Stomach (tissue), 8 donors: ENCODE measurements at regions not wholly inside any gene's neighbourhood (a gene's known extent, or its start where the extent isn't known, plus 50 kb on each side); places are given as distances from the start of the nearest gene placed in this dataset.

ENCODE experiments used
- DNase-seq, 2 donors: peaks; one replicate each; pipeline versions ENCODE4 v3.0.0 to v3.0.0-alpha.2; 2013 to 2019
- H3K27ac ChIP-seq, 5 donors: fragments of 200-600 bp in 4 of 5; sonication (generic) in 4 of 5; one replicate each; pipeline ENCODE4 v1.5.1; 2013 to 2019; ENCODE audit warnings: mild to moderate bottlenecking in 1 of 5, moderate library complexity in 1 of 5
- H3K27me3 ChIP-seq, 3 donors: fragments of 200-600 bp; sonication (generic); one replicate each; pipeline ENCODE4 v1.5.1; 2017 to 2019; ENCODE audit warnings: mixed run types in 1 of 3
- H3K36me3 ChIP-seq, 4 donors: fragments of 200-600 bp; sonication (generic); 1 replicate in 3 of 4; 2 replicates in 1 of 4; pipeline ENCODE4 v1.5.1; 2016 to 2019
- H3K4me1 ChIP-seq, 4 donors: fragments of 200-600 bp; sonication (generic); one replicate each; pipeline ENCODE4 v1.5.1; 2016 to 2019
- H3K4me3 ChIP-seq, 4 donors: fragments of 200-600 bp; sonication (generic) in 3 of 4; one replicate each; pipeline ENCODE4 v1.5.1; 2016 to 2019; ENCODE audit warnings: mild to moderate bottlenecking in 1 of 4
- H3K9me3 ChIP-seq, 4 donors: fragments of 200-600 bp; sonication (generic); one replicate each; pipeline ENCODE4 v1.5.1; 2016 to 2019
- EP300 ChIP-seq: sonication (generic); formaldehyde crosslinking; IDR thresholded peaks from one replicate; pipeline ENCODE4 v1.6.1; 2017; ENCODE audit warnings: antibody characterized with exemption
- POLR2A ChIP-seq, 4 donors: fragments of 450-650 bp; IDR thresholded peaks; one replicate each; pipeline ENCODE4 v1.6.1; 2016; ENCODE audit warnings: antibody characterized with exemption in 4 of 4, control low read depth in 2 of 4, mild to moderate bottlenecking in 1 of 4, moderate library complexity in 1 of 4
- POLR2AphosphoS5 ChIP-seq, 3 donors: sonication (generic); formaldehyde crosslinking; IDR thresholded peaks; one replicate each; pipeline ENCODE4 v1.6.1; 2016; ENCODE audit warnings: antibody characterized with exemption in 3 of 3
- WGBS, 5 donors: extraction: QIAGEN DNeasy Blood & Tissue Kit in 3 of 5; methylation state at CpG; one replicate each; pipeline versions ENCODE4 v1.1.5 to v1.1.7; 2013 to 2018; 5-methylcytosine and 5-hydroxymethylcytosine counted together
- intact Hi-C: fragments of 100-400 bp; cut with DNase I; formaldehyde crosslinking; loops from one replicate; pipeline ENCODE4 v1.15.1; 2023; ENCODE audit warnings: low total_unique reads
- TF ChIP-seq, protein P1 (sequence below), 7 experiments: fragments of 450-650 bp in 4 of 7; fragments of 200-600 bp in 3 of 7; sonication (generic) in 3 of 7; IDR thresholded peaks; one replicate each; pipeline ENCODE4 v1.5.1; 2016 to 2019; ENCODE audit warnings: antibody characterized with exemption in 7 of 7, control low read depth in 2 of 7, mild to moderate bottlenecking in 1 of 7
- donor health status: healthy with polysubstance abuse.
- donor health status: Bipolar disorder and iron deficiency.
- donor health status: healthy.

GRCh38 chr5:101174981-101175380 is 271.9 kb upstream of the ST8SIA4 start:
- WGBS, 5 donors = 35 to 50% (median 35%) methylated on average over 1 of the region's 1 CpG
- DNase-seq = no peak
- no peak overlapping the region for H3K27ac ChIP-seq

DNA sequence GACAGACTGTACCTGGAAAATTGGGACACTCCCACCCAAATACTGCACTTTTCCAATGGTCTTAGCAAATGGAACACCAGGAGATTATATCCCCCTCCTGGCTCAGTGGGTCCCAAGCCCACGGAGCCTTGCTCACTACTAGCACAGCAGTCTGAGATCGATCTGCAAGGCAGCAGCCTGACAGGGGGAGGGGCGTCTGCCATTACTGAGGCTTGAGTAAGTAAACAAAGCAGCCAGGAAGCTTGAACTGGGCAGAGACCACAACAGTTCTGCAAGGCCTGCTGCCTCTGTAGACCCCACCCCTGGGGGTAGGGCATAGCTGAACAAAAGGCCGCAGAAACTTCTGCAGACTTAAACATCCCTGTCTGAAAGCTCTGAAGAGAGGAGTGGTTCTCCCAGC is 260.0 kb upstream of the ST8SIA4 start:
- DNase-seq = no peak
- no peaks in the 10 kb centered on the region for H3K36me3 ChIP-seq
- H3K4me3 ChIP-seq = no peak overlapping the region
- no peaks in the 10 kb centered on the region for H3K4me1 ChIP-seq
- H3K9me3 ChIP-seq = peaks cover 0 to 11% (median 0%) of the 10 kb centered on the region in 4 donors
- no peaks in the 10 kb centered on the region for H3K27me3 ChIP-seq
- WGBS, 5 donors = 60 to 78% (median 72%) methylated on average over 4 of the region's 4 CpGs
- TF ChIP-seq POLR2AphosphoS5 (IDR thresholded peaks at IDR 0.05) (no peak), EP300 (no peak), POLR2A (IDR thresholded peaks at IDR 0.05) (no peak)
- TF ChIP-seq, protein P1, sequence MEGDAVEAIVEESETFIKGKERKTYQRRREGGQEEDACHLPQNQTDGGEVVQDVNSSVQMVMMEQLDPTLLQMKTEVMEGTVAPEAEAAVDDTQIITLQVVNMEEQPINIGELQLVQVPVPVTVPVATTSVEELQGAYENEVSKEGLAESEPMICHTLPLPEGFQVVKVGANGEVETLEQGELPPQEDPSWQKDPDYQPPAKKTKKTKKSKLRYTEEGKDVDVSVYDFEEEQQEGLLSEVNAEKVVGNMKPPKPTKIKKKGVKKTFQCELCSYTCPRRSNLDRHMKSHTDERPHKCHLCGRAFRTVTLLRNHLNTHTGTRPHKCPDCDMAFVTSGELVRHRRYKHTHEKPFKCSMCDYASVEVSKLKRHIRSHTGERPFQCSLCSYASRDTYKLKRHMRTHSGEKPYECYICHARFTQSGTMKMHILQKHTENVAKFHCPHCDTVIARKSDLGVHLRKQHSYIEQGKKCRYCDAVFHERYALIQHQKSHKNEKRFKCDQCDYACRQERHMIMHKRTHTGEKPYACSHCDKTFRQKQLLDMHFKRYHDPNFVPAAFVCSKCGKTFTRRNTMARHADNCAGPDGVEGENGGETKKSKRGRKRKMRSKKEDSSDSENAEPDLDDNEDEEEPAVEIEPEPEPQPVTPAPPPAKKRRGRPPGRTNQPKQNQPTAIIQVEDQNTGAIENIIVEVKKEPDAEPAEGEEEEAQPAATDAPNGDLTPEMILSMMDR (IDR thresholded peaks at IDR 0.05) = no peak
- intact Hi-C loops = no loop called here
- no peak overlapping the region for H3K27ac ChIP-seq

More at GRCh38 chr5:101174981-101175380, 271.9 kb upstream of the ST8SIA4 start:
- no peaks in the 10 kb centered on the region for H3K36me3 ChIP-seq
- no peaks in the 10 kb centered on the region for H3K27me3 ChIP-seq
- peaks cover 0 to 16% (median 5%) of the 10 kb centered on the region in 4 donors for H3K9me3 ChIP-seq
- H3K4me3 ChIP-seq = no peak overlapping the region
- no peak for TF ChIP-seq POLR2A (IDR thresholded peaks at IDR 0.05)
- TF ChIP-seq EP300 = no peak
- TF ChIP-seq, protein P1 (IDR thresholded peaks at IDR 0.05) = no peak
- TF ChIP-seq POLR2AphosphoS5 (IDR thresholded peaks at IDR 0.05) = no peak
- no peaks in the 10 kb centered on the region for H3K4me1 ChIP-seq
- intact Hi-C loops = no loop called here

DNA sequence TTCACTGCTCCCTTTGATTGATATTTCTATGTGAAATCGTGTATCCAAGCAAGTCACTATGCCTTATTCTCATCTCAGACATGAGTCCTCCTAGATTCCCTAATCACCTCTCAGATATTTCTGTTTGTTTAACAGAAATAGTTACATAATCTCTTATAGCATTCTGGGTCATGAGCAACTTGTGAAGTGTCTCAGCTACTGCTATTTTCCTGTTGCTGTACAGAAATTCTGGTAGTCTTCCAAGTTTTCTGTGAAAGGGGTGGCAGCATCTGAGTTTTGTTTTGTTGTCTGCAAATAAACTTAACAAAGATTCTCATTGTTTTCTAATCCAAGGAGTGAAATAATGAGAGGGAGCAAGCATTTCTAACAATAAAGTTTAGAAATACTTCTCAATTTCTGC is 256.9 kb upstream of the ST8SIA4 start:
- H3K36me3 ChIP-seq = no peaks in the 10 kb centered on the region
- TF ChIP-seq POLR2AphosphoS5 (IDR thresholded peaks at IDR 0.05) (no peak), POLR2A (IDR thresholded peaks at IDR 0.05) (no peak), EP300 (no peak)
- TF ChIP-seq, protein P1 (IDR thresholded peaks at IDR 0.05) = no peak
- H3K4me3 ChIP-seq = no peak overlapping the region
- DNase-seq = peak in 1 of 2 donors; percentile 7
- H3K9me3 ChIP-seq = peaks cover 0 to 21% (median 5%) of the 10 kb centered on the region in 4 donors
- no peaks in the 10 kb centered on the region for H3K4me1 ChIP-seq
- H3K27ac ChIP-seq = no peak overlapping the region
- intact Hi-C loops = no loop called here
- WGBS, 5 donors = 16 to 35% (median 29%) methylated on average over 1 of the region's 1 CpG
- H3K27me3 ChIP-seq = no peaks in the 10 kb centered on the region

- intact Hi-C loops = no loop called here
Measured at GRCh38 chr5:101159006-101159405, 255.9 kb upstream of the ST8SIA4 start.

More at GRCh38 chr5:101159006-101159405, 255.9 kb upstream of the ST8SIA4 start:
- Histone ChIP-seq H3K9me3 (peaks cover 0 to 21% (median 5%) of the 10 kb centered on the region in 4 donors), H3K36me3 (no peaks in the 10 kb centered on the region), H3K27me3 (no peaks in the 10 kb centered on the region), H3K27ac (no peak overlapping the region), H3K4me3 (no peak overlapping the region), H3K4me1 (no peaks in the 10 kb centered on the region)
- peak in 1 of 2 donors; percentile 6 for DNase-seq
- TF ChIP-seq, protein P1 (IDR thresholded peaks at IDR 0.05) = no peak
- TF ChIP-seq EP300 (no peak), POLR2A (IDR thresholded peaks at IDR 0.05) (no peak), POLR2AphosphoS5 (IDR thresholded peaks at IDR 0.05) (no peak)
- 64 to 88% (median 78%) methylated on average over 2 of the region's 2 CpGs for WGBS, 5 donors
